ENCODE measurements at regions not wholly inside any gene's neighbourhood (a gene's known extent, or its start where the extent isn't known, plus 50 kb on each side); places are given as distances from the start of the nearest gene placed in this dataset.
A peak's percentile ranks its signal among the peaks of the same experiment; 100 is the strongest.

DNA sequence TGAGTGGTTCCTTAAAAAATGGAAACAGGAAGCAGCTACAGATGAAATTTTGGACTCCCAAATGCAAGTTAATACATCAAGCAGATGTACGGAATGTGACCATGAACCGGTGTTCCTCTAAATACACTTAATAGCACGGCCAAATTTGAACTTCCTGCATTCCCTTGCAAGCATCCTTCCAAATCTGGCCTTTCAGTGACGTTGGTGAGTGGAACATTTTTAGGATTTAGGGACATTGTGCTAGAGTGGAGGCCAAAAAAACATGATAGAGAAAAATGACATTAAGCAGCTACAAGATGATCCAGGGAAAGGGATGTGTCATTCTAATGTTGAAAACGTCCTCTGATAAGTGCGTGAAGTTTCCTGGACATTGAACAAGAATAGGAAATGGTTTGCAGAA is 62.1 kb downstream of the CTAGE1 start:
- no peak for DNase-seq

DNA sequence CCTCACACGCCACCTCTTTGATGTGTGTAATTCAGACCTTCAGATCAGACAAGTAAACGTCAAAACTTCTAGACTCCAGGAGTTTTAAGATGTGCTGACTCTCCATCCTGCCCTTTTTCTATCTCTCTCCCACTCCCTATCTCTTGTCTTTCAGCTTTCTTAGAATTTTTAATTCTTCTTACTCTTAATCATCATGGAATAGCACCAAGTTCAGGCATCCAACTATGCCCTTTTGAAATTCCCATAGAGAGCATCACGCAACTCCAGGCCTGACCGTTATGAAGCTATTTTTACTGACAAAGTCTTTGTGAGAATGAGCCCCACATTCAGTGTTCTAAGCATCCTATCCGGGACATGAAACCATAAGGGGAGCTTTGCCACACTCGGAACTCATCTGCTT is 62.6 kb downstream of the CTAGE1 start:
- no peak for DNase-seq

DNA sequence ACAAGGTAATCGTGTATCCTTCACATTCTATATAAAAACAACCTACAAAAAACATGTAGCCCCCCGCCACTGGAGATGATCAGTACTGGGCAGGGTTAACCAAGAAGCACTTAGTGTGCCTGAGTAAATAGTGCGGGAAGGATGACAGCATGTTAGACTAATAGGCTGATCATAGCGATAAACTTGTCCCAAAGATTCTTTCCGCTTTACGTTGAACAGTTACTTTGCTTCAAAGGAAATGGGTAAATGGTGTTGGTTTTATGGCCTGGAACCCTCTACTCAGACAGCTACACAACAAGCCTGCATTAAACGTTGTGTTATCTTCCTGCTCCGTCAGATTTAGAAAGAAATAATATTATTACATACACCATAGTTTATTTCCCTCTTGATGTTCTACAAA is 67.7 kb downstream of the CTAGE1 start:
- no peak for DNase-seq

DNA sequence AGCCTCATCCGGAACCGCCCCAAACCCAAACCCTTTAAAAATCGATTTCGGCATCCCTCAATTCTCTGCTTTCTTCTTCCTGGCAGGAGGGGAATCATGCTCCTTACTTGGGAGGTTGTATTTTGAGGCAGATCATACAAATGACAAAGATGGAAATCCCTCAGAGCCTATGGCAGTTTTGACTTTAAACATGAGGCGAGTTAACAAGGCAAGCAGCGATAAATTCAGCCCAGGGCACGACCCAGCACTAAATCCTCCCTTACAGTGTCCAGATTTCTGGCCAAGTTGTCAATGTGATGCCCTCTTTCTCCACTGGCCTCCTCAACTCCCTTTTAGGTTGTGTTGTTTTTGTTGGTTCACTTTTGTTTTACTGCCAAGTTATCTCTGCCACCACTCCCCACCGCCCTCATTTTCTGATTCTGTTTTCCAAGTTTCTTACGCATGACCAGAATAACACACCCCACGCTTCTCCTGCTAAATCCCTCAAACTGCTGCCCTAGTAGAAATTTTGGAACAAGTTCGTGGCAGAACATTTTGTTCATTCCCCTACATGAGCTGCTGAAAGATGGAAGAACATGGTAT is 68.3 kb downstream of the CTAGE1 start:
- DNase-seq: no peak

DNA sequence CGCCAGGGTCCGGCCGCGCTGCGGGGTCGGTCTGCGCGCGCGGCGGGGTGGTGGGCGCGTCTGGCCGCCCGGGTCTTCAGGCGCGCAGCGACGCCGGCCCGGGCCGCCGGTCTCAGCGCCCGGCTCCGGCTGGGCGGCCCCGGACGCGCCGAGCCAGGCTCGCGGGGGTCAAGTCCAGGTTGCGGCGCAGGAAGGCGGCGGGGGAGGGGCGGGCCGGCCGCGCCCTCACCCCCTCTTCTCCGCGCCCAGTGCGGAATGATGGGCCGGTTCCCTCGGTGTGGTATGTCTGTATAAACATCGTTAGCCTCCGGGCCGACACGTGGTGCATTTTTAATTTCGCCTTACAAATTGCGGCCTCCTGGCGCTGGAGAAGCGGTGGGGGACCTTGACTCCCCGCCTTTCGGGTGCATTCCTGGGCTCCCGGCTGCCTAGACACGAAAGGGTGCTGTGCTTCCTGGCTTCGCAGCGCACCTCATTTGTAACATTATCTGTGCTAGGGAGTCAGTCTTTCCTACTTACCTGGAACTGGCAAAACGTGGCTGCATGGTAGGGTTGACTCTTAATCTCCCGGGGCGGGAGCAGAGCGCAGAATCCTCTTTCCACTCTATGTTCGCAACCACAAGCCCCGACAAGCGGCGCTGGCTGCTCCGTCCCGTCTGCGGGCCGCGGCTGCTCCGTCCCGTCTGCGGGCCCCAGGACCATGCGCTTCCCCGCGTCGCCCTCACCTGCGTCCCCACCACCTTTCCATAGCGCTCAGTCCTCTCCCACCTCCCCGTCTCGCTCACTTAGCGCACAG is 69.0 kb downstream of the CTAGE1 start:
- peak; percentile 11 for DNase-seq

DNA sequence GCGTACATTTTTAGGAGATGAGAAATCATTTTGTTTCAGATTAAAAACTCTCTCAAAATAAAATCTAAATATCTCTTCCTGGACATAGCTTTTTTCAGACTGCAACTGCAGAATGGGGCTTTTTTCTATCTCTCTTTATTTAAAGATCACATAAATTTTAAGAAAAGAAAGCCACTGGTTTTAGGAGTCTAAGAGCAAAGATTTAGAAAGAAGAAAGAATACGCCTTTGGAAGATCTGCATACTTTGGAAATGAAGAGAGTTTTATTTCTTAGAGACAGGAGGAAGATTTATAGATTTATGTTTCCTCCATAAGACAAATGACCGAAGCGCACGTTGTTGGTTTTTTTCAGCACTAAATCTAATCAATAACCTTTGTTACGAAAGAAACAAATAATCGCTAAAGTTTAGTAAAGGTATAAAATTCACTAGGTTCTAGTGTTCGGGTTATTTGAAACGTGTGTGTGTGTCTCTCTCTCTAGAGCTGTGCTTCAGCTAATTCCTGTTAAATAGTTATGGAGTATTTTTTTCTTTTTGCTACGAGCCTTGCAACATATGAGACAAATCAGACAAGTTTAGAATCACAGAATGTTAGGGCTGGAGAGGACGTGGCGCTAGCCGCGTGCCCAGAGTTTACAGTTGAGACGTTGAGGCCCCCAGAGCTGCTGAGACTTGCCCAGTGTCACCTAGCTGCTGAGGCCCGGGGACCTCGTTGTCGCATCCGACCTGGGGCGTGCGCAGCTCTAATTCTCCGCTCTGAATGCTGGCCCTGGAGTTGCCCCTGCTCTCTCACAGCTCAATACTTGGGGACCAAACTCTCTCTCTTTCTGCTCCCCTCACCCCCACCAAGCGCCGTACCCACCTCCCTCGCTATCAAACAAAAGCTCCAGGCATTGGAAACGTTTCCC is 69.9 kb downstream of the CTAGE1 start:
- DNase-seq: peak; percentile 33

DNA sequence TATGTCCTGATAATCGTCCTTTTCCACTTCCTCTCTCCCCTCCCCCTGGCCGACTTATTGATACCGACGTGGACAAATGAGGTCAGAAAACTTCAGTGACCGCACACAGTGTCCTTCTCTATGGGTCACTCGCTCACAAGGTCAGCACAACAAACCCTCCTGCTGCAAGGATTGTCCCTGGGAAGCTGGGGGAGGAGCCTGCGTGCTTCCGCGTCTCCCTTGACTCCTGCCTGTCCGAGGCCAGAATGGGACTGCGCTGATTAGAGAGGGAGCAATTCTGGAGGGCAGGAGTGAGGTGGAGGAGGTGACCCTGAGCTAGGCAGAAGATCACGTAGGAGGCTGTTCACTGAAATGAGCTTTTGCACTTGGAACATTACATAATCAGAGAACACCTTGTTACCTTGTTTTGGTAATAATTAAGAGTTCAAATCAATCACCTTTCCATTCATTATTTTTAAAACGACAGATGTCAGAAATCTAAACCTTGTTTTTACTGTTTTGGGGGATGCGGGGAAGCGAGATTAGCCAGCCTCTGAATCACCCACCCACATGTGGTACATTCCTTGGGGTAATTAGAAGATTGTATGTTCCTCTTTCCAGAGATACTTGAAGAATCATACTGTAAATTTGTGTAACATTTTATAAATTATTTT is 70.6 kb downstream of the CTAGE1 start:
- no peak for DNase-seq

DNA sequence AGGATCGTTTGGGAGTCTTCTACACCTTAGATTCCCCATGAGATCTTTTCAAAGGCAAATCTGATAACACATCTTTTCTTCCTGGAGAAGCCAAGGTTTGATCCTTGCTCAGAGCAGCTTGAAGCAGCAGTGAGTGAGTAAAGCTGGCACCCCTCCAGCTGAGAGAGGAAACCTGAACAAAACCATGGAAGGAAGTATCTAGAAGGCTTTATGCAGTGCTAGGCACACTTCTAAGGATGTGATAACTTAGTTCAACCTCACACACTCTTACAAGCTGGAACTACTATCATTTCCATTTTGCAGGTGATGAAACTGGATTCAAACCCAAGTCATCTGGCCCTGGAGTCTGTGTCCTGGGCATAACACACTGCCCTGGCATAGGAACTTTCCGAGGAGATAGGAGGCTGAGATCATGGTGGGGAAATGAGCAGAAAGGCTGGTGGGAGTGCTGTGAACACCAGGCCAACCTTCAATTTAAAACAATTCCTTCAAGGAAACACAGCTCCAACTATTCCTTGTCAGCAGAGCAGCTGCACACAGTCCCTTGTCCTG is 71.2 kb downstream of the CTAGE1 start:
- peak; percentile 43 for DNase-seq

DNA sequence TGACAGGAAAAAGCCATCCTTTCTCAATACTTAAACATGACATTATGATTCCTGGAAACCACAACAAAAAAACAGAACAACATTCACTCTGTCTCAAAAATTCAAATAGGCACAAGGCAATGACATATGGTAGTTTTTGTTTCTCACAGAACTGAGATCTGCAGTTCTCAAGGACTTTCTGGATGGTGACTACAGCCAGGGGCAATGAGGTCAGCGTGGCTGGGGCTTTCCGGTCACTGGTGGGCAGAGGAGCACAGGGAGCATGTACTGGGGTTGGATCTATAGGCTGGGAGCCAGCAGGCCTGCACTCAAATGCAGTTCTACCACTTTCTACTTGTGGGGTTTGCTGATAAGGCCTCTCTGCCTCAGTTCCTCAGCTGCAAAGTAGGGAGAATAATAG is 72.0 kb downstream of the CTAGE1 start:
- DNase-seq: peak; percentile 11

DNA sequence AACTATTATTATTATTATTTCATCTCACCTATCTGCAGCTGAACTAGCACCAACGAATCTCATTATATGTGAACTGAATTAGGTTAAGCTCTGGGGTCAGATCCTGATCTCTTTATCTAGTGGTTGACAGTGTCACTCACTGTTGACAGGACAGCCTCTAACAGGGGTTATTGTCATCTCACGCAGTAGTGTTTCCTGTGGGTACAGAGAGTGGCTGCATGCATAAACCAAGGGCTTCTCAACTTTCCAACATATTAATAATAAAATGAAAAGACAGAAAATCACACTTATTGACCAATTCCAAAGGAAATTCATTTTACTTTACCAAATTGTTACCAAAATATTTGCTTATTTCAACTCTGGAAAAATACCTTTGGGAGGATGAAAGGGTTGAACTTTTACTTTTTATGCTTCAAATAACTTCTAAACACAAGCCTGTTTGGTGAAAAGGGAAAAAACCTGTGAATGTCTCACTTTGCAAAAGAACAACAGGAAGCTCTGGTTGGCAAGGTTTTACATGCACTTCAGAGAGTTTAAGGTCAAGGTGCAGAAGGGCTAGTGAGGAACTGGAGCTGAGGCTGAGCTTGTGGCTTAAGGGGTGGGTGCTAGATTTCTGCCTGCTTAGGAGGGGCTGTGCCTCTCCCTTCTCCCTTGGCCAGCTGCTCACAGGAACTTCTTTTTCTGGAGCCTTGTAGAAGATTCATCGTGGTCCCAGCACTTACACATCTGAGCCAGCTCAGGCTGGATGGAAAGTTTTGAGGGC is 72.6 kb downstream of the CTAGE1 start:
- peak; percentile 56 for DNase-seq

DNA sequence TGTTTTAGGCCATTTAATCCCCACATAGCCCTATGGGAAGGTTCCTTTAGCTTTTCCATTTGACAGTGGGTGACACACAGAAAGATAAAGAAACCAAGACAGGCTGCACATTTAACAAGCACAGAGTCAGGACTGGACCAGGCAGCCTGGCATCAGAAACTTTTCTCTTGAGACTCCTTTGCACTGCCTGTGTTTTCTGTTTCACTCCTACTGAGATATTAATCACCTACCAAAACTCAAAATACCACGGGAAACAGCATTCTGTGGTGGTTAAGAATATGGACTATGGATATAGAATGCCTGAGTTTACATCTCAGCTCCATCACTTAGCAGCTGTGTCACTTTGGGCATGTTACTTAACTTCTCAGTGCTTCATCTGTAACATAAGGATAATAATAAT is 73.3 kb downstream of the CTAGE1 start:
- DNase-seq: no peak

DNA sequence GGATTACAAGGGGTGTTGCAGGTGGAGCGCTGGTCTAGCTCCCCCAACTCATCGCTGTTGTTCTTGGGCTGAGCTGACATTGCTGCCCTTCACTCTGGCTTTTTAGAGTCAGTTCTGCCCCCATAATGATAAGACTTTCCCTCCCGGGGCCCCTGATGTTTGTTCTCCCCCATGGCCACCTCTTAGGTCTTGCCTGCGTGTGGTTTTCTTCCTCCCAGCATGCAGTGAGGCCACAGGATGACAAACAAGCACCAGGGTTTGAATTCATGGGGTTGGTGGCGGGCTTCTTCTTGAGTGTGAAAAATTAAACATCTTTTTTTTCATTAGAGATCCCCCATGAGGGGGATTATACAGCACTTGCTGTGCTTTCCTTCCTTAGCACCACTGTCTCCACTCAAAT is 74.1 kb downstream of the CTAGE1 start:
- DNase-seq: peak; percentile 17

DNA sequence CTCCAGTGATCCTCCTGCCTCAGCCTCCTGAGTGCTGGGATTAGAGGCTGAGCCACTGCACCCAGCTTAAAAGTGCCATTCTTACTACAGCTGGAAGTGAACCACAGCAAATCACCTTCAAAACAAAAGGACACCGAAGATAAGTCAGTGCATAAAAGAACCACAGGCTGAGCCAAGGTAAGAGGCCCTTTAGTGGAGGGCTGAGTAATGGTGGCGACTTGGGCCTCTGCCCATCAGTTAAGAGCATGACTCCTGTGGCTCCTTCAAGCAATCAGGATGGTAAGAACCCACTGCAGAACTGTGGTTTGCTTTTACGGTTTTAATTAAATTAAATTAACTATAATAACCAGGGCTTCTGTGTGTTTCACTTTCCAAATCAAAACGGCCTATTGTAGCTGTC is 75.1 kb downstream of the CTAGE1 start:
- DNase-seq: peak; percentile 47

DNA sequence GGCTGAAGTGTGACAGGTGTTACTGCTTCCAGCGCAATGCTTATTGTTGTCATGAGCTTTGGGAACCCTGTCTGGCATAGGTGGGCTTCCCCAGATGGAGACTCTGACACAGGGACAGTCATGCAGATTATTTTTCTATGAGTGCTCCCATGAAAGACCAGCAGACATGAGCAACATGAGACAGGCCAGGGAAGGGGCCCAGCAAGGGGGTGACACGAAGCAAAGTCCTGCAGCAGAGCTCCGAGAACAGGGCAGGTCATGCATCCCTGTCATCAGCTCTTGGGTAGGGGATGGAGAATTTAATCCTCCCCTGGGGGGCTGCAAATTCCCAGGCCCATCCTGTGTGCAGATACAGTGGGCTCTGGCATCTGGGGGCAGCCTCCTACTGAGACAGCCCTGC is 77.4 kb downstream of the CTAGE1 start:
- DNase-seq: no peak

DNA sequence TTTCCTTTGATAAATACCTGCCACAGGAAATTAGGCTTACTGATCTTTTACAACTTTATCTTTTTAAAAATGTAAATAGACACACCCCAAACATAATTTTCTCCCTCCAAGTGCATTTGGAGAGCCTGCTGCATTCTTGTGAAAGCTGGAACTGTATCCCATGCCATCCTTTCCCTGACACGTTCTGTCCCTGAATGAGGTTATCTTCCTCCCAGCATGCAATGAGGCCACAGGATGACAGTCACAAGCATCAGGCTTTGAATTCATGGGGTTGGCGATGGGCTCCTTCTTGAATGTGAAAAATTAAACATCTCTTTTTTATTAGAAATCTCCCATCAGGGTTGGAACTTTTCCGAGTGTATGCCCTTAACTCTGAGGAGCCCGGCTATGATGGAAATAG is 77.8 kb downstream of the CTAGE1 start:
- no peak for DNase-seq

DNA sequence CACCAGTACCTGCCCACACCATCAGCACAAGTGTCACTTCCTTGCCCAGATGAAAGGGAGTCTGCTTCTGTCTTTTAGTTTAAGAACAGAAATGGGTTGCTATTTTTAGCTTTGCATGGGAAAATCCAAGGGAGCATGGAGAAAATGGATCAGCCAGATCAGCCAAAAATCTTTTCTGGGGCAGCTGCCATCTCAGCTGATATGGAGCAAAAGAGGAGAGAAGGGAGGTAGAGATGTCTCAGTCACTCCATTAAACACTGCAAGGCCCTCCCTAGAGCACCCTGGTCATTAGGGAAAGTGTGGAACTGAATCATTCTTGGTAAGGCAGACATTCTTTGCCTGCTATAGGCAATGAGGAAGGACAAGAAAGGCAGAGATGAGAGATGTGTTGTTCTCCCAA is 79.9 kb downstream of the CTAGE1 start:
- no peak for DNase-seq

DNA sequence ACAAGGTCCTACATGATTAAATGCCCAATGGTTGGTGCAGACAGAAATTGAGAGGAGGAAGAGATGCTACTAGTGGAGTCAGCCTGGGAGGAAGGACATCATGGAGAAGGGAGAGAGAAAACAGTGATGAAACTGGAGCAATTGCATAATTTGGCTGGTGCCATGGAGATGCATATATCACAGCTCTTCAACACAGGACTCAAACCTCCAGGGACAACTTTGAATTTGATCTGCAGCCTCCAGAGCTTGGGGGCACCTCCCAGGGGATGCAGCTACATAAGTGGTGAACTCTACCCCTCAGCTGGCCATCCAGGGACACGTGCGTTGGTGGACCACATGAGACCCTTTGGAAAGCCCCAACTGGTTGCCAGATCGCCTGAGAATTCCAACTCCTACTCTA is 80.4 kb downstream of the CTAGE1 start:
- no peak for DNase-seq

DNA sequence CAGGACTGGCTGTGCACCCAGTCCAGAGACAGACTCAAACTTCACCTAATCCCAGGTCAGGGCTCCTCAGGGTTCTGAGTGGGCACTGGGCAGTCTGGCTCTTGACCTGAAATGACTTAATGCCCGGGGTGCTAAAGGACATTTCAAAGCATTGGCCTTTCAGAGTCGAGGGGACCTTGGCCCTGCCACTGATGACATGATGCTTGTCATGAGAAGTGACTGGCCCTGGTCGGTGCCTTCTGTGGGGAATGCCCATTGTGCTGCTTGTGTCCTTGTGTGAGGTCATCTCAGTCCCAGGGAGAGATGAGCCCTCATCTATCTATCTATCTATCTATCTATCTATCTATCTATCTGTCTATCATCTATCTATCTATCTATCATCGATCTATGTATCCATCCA is 81.3 kb downstream of the CTAGE1 start:
- no peak for DNase-seq

DNA sequence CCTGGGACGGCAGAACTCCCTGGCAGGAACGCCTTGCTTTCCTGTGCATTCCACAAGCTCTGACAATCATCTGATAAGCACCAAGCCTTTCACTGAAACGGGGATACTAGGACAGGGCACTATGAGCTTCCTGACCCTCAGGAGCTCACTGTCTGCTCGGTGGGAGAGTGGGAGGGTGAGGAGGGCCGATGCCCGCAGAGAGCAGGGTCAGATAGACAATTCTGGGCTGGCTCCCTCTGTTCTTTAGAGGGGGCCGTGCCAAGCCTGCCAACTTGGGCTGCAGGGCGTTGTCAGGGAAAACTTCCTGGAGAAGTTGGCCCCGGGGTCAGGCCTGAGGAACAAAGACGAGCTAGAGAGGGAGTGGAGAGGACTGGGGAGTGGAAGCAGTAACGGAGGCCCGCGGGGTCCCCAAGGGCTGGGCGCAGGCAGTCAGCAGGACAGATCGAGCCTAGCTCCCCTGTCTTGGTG is 82.0 kb downstream of the CTAGE1 start:
- DNase-seq: no peak

DNA sequence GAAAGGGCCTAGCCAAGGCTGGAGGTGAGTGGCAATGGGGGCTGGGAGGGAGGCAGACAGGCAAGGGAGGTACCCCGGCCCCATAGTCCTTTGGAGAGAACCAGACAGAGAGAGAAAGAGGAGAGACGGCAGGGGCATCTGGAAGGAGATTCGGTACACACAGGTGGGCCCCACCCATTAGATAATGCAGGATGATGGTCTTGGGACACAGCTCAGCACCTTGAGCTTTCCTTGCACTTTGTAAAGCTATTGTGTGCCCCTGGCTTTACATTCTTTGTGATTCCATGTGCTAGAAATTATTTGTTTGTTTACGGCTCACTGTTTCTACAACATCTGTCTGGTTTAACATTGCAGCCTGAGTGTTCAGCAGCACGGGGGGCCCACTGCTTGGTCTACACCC is 83.1 kb downstream of the CTAGE1 start:
- no peak for DNase-seq

DNA sequence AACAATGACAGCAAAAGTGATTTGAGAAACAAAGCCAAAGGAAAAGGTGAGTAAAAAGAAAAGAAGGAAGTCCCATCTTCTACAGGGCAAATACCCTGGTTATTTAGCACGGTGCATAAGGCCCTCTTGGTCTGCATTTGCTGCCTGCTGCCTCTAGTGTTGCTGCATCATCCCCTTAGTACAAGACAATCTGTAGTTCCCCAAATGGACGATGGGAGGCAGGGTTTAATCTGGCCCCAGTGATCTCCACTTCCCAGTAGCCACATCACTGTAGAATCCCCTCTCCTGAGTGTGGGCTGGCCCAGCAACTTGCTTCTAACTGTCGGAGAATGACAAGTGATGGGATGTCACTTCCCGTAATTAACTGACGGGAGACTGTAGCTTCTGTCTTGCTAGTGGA is 85.1 kb downstream of the CTAGE1 start:
- DNase-seq: no peak

DNA sequence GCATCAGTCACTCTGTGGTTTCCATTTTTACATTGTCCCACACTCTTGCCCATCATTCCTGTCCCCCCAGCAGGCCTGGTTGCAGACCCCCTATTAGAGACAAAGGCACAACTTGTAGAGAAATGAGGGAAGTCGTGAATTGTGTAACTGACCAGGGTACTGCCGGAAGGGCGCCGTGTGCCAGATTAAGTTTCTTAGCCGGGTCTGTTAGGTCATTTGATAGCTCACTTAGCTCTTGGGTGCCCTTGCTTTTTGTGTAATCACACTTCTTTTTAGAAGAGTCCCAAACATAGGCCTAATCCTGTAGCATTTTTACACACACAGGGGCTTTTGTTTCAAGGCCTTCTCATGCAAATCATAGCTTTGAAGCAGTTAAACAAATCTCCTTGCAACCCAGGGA is 87.2 kb downstream of the CTAGE1 start:
- no peak for DNase-seq
